SU-DHL-6 (cell line): ENCODE measurements at regions not wholly inside any gene's neighbourhood (a gene's known extent, or its start where the extent isn't known, plus 50 kb on each side); places are given as distances from the start of the nearest gene placed in this dataset.

ENCODE experiments used
- H2AFZ ChIP-seq: fragments of 200-600 bp; sonication (generic); 2 replicates; pipeline ENCODE4 v1.6.1; 2014; ENCODE audit warnings: low read depth, mild to moderate bottlenecking, moderate library complexity, mixed read lengths, antibody characterized with exemption, low read length; ENCODE audit not compliant: severe bottlenecking
- H3F3A ChIP-seq: fragments of 200-600 bp; shearing (Covaris generic); 2 replicates; pipeline ENCODE4 v1.6.0; 2016; ENCODE audit warnings: antibody characterized with exemption, mild to moderate bottlenecking; ENCODE audit not compliant: insufficient read depth
- H3K27ac ChIP-seq: fragments of 200-600 bp; sonication (generic); 2 replicates; pipeline ENCODE4 v1.5.1; 2016; ENCODE audit warnings: low read depth, mild to moderate bottlenecking, low read length, moderate library complexity, mixed read lengths
- H3K27me3 ChIP-seq: fragments of 200-600 bp; sonication (generic), shearing (Covaris generic); 2 replicates; pipeline ENCODE4 v1.6.0; 2014; ENCODE audit warnings: mild to moderate bottlenecking, low read length
- H3K36me3 ChIP-seq: fragments of 200-600 bp; sonication (generic); 2 replicates; pipeline ENCODE4 v1.6.1; 2014; ENCODE audit warnings: mild to moderate bottlenecking, low read length, mixed read lengths
- H3K4me2 ChIP-seq: fragments of 300-600, 200-600 bp; shearing (Covaris generic), sonication (generic); 2 replicates; pipeline ENCODE4 v1.6.0; 2014; ENCODE audit warnings: low read length, low read depth, mild to moderate bottlenecking; ENCODE audit not compliant: poor library complexity, severe bottlenecking
- H3K4me3 ChIP-seq: fragments of 200-600 bp; sonication (generic); 2 replicates; pipeline ENCODE4 v1.5.1; 2014; ENCODE audit warnings: antibody characterized with exemption, low read length, mild to moderate bottlenecking, mixed read lengths; ENCODE audit not compliant: insufficient read depth, poor library complexity, severe bottlenecking
- H3K79me2 ChIP-seq: fragments of 200-600 bp; sonication (generic); 2 replicates; pipeline ENCODE4 v1.6.1; 2014; ENCODE audit warnings: mild to moderate bottlenecking, low read length, moderate library complexity; ENCODE audit not compliant: insufficient read depth
- H3K9ac ChIP-seq: fragments of 200-600 bp; sonication (generic); 2 replicates; pipeline ENCODE4 v1.7.0; 2014; ENCODE audit warnings: mild to moderate bottlenecking, low read length
- H3K9me2 ChIP-seq: fragments of 200-600 bp; sonication (generic); replicated peaks from 2 replicates; pipeline ENCODE4 v1.6.1; 2014; ENCODE audit warnings: low read length; ENCODE audit not compliant: insufficient read depth
- H3K9me3 ChIP-seq: fragments of 200-600 bp; sonication (generic); 2 replicates; pipeline ENCODE4 v1.6.1; 2014; ENCODE audit warnings: low read length, mixed read lengths; ENCODE audit not compliant: insufficient read depth
- H4K20me1 ChIP-seq: fragments of 200-600 bp; sonication (generic); 2 replicates; pipeline ENCODE4 v1.6.1; 2014; ENCODE audit warnings: low read depth, mild to moderate bottlenecking, antibody characterized with exemption, low read length, moderate library complexity, mixed read lengths
- EZH2phosphoT487 ChIP-seq: fragments of 200-600 bp; sonication (generic), shearing (Covaris generic); conservative IDR thresholded peaks from 2 replicates; pipeline ENCODE4 v1.6.1; 2018; ENCODE audit warnings: mild to moderate bottlenecking, antibody characterized with exemption, low read length, moderate library complexity, mixed read lengths
- TF ChIP-seq, protein P1 (sequence below): fragments of 200-600 bp; sonication (generic); IDR thresholded peaks from one replicate; pipeline ENCODE4 v1.5.1; 2017; ENCODE audit warnings: antibody characterized with exemption, mild to moderate bottlenecking, low read length, moderate library complexity; ENCODE audit not compliant: insufficient read depth, poor library complexity, severe bottlenecking

DNA sequence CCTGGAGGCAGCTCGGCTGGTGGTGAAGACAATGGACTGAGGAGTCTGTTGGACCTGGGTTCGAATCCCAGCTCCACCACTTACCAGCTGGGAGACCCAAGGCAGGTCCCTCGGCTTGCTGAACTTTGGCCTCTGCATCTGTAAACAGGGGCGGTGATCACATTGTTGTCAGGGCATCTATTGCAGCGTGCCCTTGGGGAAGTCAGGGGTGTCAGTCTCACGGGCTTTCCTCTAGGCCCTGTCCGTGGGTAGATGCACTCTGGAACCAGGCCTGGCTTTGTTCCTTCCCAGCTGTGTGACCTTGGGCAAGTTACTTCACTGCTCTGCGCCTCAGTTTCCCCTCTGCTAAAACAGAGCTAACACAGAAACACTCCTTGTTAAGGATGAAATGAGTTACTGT lies 68.8 kb upstream of the SLC6A6 start:
- no peaks in the 10 kb centered on the region for H3K9me3 ChIP-seq
- TF ChIP-seq, protein P1, sequence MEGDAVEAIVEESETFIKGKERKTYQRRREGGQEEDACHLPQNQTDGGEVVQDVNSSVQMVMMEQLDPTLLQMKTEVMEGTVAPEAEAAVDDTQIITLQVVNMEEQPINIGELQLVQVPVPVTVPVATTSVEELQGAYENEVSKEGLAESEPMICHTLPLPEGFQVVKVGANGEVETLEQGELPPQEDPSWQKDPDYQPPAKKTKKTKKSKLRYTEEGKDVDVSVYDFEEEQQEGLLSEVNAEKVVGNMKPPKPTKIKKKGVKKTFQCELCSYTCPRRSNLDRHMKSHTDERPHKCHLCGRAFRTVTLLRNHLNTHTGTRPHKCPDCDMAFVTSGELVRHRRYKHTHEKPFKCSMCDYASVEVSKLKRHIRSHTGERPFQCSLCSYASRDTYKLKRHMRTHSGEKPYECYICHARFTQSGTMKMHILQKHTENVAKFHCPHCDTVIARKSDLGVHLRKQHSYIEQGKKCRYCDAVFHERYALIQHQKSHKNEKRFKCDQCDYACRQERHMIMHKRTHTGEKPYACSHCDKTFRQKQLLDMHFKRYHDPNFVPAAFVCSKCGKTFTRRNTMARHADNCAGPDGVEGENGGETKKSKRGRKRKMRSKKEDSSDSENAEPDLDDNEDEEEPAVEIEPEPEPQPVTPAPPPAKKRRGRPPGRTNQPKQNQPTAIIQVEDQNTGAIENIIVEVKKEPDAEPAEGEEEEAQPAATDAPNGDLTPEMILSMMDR, result no peak
- no peak for TF ChIP-seq EZH2phosphoT487
- H3K79me2 ChIP-seq, result no peaks in the 10 kb centered on the region
- no peak overlapping the region for H3K27ac ChIP-seq
- no peak overlapping the region for H3K9ac ChIP-seq
- no peaks in the 10 kb centered on the region for H3K27me3 ChIP-seq
- H4K20me1 ChIP-seq, result no peaks in the 10 kb centered on the region
- no peak overlapping the region for H3K4me3 ChIP-seq
- no peak overlapping the region for H3K4me2 ChIP-seq
- H3K36me3 ChIP-seq, result no peaks in the 10 kb centered on the region
- no peaks in the 10 kb centered on the region for H3K9me2 ChIP-seq
- H3F3A ChIP-seq, result no peaks in the 10 kb centered on the region
- H2AFZ ChIP-seq, result no peak overlapping the region

DNA sequence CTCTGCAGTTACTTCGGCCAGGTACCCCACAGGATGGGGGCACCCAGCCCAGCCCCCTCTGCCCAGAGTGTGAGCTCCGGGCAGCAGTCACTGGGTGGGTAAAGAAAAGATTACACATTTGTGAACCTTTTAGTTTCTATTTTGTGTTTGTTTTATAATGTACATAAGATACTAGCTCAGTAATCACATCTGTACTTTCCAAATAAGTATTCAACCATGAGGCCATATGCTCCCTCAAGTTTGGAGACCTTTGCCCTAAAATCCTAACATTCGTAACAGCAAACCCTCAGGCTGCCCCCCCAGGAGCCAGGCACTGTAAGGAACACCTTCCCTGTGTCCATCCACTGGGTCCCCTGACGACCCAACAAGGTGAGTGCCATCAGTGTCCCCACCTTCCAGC lies 68.3 kb upstream of the SLC6A6 start:
- Histone ChIP-seq H4K20me1 (no peaks in the 10 kb centered on the region), H3K9me3 (no peaks in the 10 kb centered on the region)

DNA sequence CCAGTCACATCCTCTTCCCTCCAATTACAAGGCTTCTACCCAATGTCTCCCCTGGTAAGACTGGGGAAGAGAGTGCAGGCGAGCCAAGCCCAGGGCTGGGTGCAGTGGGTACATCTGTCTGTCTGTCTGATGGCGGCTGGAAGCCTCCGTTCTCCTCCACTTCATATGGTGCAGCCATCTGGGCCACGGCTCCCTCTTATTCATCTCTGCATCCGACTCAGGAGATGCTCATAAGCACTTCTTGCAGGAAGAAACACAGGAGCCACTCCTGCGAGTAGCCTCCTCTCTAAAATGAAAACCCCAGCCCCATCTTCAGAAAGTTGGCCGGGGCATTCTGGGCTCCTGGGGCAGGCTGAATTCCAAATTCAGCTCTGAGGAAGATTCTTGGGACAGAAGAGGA lies 67.5 kb upstream of the SLC6A6 start:
- no peaks in the 10 kb centered on the region for H3K36me3 ChIP-seq
- H3K9me2 ChIP-seq, result no peaks in the 10 kb centered on the region
- no peaks in the 10 kb centered on the region for H3K27me3 ChIP-seq
- H3K79me2 ChIP-seq, result no peaks in the 10 kb centered on the region
- H4K20me1 ChIP-seq, result no peaks in the 10 kb centered on the region
- H3K27ac ChIP-seq, result no peak overlapping the region
- no peak overlapping the region for H3K4me2 ChIP-seq
- H3K4me3 ChIP-seq, result no peak overlapping the region
- TF ChIP-seq, protein P1, result no peak
- no peak for TF ChIP-seq EZH2phosphoT487
- H3K9me3 ChIP-seq, result no peaks in the 10 kb centered on the region
- no peak overlapping the region for H2AFZ ChIP-seq
- H3F3A ChIP-seq, result no peaks in the 10 kb centered on the region
- H3K9ac ChIP-seq, result no peak overlapping the region

More for the DNA sequence above, 68.3 kb upstream of the SLC6A6 start:
- no peaks in the 10 kb centered on the region for H3K79me2 ChIP-seq
- H3K4me3 ChIP-seq, result no peak overlapping the region
- no peaks in the 10 kb centered on the region for H3K36me3 ChIP-seq
- H3K9me2 ChIP-seq, result no peaks in the 10 kb centered on the region
- H3K27me3 ChIP-seq, result no peaks in the 10 kb centered on the region
- no peak overlapping the region for H3K4me2 ChIP-seq
- H2AFZ ChIP-seq, result no peak overlapping the region
- TF ChIP-seq, protein P1, result no peak
- no peak for TF ChIP-seq EZH2phosphoT487
- H3K9ac ChIP-seq, result no peak overlapping the region
- H3F3A ChIP-seq, result no peaks in the 10 kb centered on the region
- H3K27ac ChIP-seq, result no peak overlapping the region
